ENCODE measurements at regions not wholly inside any gene's neighbourhood (a gene's known extent, or its start where the extent isn't known, plus 50 kb on each side); places are given as distances from the start of the nearest gene placed in this dataset.

DNA sequence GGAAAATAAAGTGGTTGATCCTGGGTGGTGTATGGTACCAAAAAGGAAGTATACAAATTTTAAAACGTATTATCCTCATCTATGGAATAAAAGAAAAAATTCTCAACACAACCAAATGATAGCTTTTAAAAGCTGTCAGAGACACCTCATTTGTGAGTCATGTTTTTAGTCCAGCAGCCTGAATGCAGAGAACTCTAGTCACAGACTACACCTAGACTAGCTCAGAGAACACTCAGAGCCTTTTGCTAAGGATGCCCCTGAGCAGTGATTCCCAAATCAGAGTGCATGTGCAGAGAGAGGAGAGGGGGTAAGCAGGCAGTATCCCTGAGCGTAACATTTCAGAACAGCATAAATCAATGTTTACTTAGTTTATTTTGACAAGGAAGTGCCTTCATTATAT, 809.3 kb downstream of the HACE1 start (continued):
- TF ChIP-seq, protein P1, sequence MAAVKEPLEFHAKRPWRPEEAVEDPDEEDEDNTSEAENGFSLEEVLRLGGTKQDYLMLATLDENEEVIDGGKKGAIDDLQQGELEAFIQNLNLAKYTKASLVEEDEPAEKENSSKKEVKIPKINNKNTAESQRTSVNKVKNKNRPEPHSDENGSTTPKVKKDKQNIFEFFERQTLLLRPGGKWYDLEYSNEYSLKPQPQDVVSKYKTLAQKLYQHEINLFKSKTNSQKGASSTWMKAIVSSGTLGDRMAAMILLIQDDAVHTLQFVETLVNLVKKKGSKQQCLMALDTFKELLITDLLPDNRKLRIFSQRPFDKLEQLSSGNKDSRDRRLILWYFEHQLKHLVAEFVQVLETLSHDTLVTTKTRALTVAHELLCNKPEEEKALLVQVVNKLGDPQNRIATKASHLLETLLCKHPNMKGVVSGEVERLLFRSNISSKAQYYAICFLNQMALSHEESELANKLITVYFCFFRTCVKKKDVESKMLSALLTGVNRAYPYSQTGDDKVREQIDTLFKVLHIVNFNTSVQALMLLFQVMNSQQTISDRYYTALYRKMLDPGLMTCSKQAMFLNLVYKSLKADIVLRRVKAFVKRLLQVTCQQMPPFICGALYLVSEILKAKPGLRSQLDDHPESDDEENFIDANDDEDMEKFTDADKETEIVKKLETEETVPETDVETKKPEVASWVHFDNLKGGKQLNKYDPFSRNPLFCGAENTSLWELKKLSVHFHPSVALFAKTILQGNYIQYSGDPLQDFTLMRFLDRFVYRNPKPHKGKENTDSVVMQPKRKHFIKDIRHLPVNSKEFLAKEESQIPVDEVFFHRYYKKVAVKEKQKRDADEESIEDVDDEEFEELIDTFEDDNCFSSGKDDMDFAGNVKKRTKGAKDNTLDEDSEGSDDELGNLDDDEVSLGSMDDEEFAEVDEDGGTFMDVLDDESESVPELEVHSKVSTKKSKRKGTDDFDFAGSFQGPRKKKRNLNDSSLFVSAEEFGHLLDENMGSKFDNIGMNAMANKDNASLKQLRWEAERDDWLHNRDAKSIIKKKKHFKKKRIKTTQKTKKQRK (IDR thresholded peaks at IDR 0.05; ENCODE audit: low read depth, low read length), result no peak
- TF ChIP-seq TCF12 (IDR thresholded peaks at IDR 0.05; ENCODE audit: low read depth, low read length), result no peak

DNA sequence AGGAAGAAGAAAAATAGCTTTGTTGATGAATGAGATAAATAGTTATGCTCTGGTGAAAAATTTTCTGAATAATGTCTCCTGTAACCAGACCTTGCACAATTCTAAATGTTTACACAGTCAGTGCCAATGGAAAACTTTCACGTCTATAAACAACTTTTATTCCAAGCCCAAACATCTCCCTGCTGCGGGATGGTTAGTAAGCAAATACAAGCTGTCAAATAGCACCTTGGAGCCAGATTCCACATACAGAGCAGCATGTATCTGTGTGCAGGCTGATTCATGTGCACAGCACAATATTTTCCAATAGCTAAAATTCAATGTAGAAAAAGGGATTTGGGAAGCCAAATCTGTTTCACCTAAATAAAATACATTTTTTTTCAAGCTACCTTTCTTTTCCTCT, 813.3 kb downstream of the HACE1 start:
- ChIA-PET CTCF (no interaction called here), SMC1A (ENCODE audit: uncharacterized antibody, unreplicated experiment) (no interaction called here), RAD21 (ENCODE audit: unreplicated experiment) (no interaction called here), POLR2A (no interaction called here)
- Histone ChIP-seq H2AFZ (ENCODE audit: control insufficient read depth, low read depth, low read length) (no peak overlapping the region), H3K27ac (ENCODE audit: control insufficient read depth, insufficient read depth) (no peak overlapping the region), H3K4me3 (no peak overlapping the region), H4K20me1 (ENCODE audit: control insufficient read depth, insufficient read depth) (no peaks in the 10 kb centered on the region), H3K9ac (ENCODE audit: control insufficient read depth, insufficient read depth, low read length) (no peak overlapping the region), H3K27me3 (replicated peaks in 1 of 2; ENCODE audit: control insufficient read depth in 2 of 2, insufficient read depth in 2 of 2, low read length in 1 of 2) (no peaks in the 10 kb centered on the region), H3K4me2 (ENCODE audit: control insufficient read depth, insufficient read depth) (no peak overlapping the region), H3K9me3 (replicated peaks; ENCODE audit: control insufficient read depth, insufficient read depth, low read length) (no peaks in the 10 kb centered on the region), H3K79me2 (ENCODE audit: control insufficient read depth, insufficient read depth, low read length) (no peaks in the 10 kb centered on the region), H3K4me1 (ENCODE audit: control insufficient read depth, insufficient read depth, low read length) (no peaks in the 10 kb centered on the region), H3K36me3 (ENCODE audit: control insufficient read depth in 2 of 2, insufficient read depth in 2 of 2, low read length in 1 of 2) (no peaks in the 10 kb centered on the region)
- TF ChIP-seq STAT3 (IDR thresholded peaks at IDR 0.05; ENCODE audit: low read depth, low read length) (no peak), BMI1 (IDR thresholded peaks at IDR 0.05; ENCODE audit: borderline replicate concordance) (no peak), EGR1 (IDR thresholded peaks at IDR 0.05; ENCODE audit: borderline replicate concordance in 1 of 2, low read depth in 2 of 2, low read length in 2 of 2) (no peak), CREM (IDR thresholded peaks at IDR 0.05; ENCODE audit: low read depth) (no peak), ZNF24 (IDR thresholded peaks at IDR 0.05) (no peak), NFXL1 (IDR thresholded peaks at IDR 0.05; ENCODE audit: borderline replicate concordance) (no peak), BHLHE40 (IDR thresholded peaks at IDR 0.05; ENCODE audit: borderline replicate concordance in 1 of 2, low read depth in 2 of 2, low read length in 1 of 2) (no peak), RB1 (IDR thresholded peaks at IDR 0.05; ENCODE audit: borderline replicate concordance) (no peak), RBBP5 (conservative IDR thresholded peaks at IDR 0.05) (no peak), IRF5 (IDR thresholded peaks at IDR 0.05; ENCODE audit: borderline replicate concordance) (no peak), MXI1 (IDR thresholded peaks at IDR 0.05; ENCODE audit: low read depth, low read length) (no peak), SKIL (IDR thresholded peaks at IDR 0.05; ENCODE audit: low read depth, poor library complexity, severe bottlenecking) (no peak), STAT1 (conservative IDR thresholded peaks at IDR 0.05) (no peak), TCF7 (IDR thresholded peaks at IDR 0.05; ENCODE audit: borderline replicate concordance) (no peak), RFX5 (IDR thresholded peaks at IDR 0.05; ENCODE audit: low read depth, low read length) (no peak), SMAD1 (IDR thresholded peaks at IDR 0.05; ENCODE audit: low read depth, partially characterized antibody) (no peak), NR2C2 (IDR thresholded peaks at IDR 0.05; ENCODE audit: borderline replicate concordance, control insufficient read depth, insufficient read length, low read depth) (no peak)
- in situ Hi-C loops (cut with MboI), result no loop called here
- ATAC-seq (no peak), FAIRE-seq (no peak), DNase-seq (ENCODE audit: low read depth, low spot score) (no peak)
- WGBS (ENCODE audit: insufficient coverage, insufficient replicate concordance, low lambda C conversion rate, missing lambda C conversion rate), result 22% methylated on average over 2 of the region's 2 CpGs
- no TSS peak for BruUV-seq (replicated peaks)
- intact Hi-C loops (cut with micrococcal nuclease; ENCODE audit: unreplicated experiment), result no loop called here
